HepG2 (cell line): ENCODE measurements at regions not wholly inside any gene's neighbourhood (a gene's known extent, or its start where the extent isn't known, plus 50 kb on each side); places are given as distances from the start of the nearest gene placed in this dataset.

Experiments used
- ATAC-seq: fragments of 200-7000 bp; cut with Tn5 transposase; 3 replicates; pipeline ENCODE4 v1.9.1; 2020; ENCODE audit warnings: mild to moderate bottlenecking, moderate library complexity
- BruUV-seq: library from RNA; stranded (reverse); fragments of 400-500 nt; replicated peaks from 2 replicates; lab custom pipeline; 2021; lab: Mats Ljungman, UMichigan
- CTCF ChIA-PET: fragments of 300-600 bp; formaldehyde crosslinking; extraction: SDS; loops from one replicate; lab custom pipeline; 2021; ENCODE audit warnings: low total read pairs, inconsistent platforms, low intra/inter-chr PET ratio; lab: Yijun Ruan, JAX
- POLR2A ChIA-PET: fragments of 350-600 bp; sonication (Branson Sonifier 250); formaldehyde crosslinking; loops from one replicate; lab custom pipeline; 2020; ENCODE audit warnings: antibody characterized with exemption, inconsistent platforms; lab: Yijun Ruan, JAX
- DNase-seq: peaks from one replicate; pipeline ENCODE4 v3.0.0-alpha.2; 2015; ENCODE audit warnings: low spot score
- FAIRE-seq: peaks from 3 replicates; lab custom pipeline; 2011; peaks lifted over from hg19 to GRCh38; lab: Jason Lieb, UNC
- H2AFZ ChIP-seq: one replicate; pipeline ENCODE4 v1.6.1; 2011; ENCODE audit warnings: low read length, inconsistent platforms
- H3K27ac ChIP-seq: fragments of 300-600 bp; 3 replicates; pipeline ENCODE4 v1.8.0; 2011; ENCODE audit warnings: mixed run types, mild to moderate bottlenecking, mixed read lengths, low read length, inconsistent platforms; ENCODE audit not compliant: insufficient read depth; ENCODE audit errors: extremely low read length
- H3K27me3 ChIP-seq, 2 experiments: fragments of 200-600 bp in 1 of 2; 2 replicates in 1 of 2; 3 replicates in 1 of 2; pipeline versions ENCODE4 v1.6.0 to v1.8.0; 2011; ENCODE audit warnings: low read length in 2 of 2, mild to moderate bottlenecking in 2 of 2, moderate library complexity in 2 of 2, inconsistent platforms in 1 of 2; ENCODE audit not compliant: insufficient read depth in 2 of 2, control insufficient read depth in 1 of 2
- H3K36me3 ChIP-seq, 2 experiments: fragments of 200-600 bp in 1 of 2; replicated peaks in 1 of 2; 2 replicates in 1 of 2; 3 replicates in 1 of 2; pipeline versions ENCODE4 v1.5.1 to v1.8.0; 2011; ENCODE audit warnings: low read length in 2 of 2, inconsistent platforms in 1 of 2; ENCODE audit not compliant: insufficient read depth in 2 of 2, control insufficient read depth in 1 of 2
- H3K4me1 ChIP-seq: 2 replicates; pipeline ENCODE4 v1.5.1; 2012; ENCODE audit warnings: low read length, inconsistent platforms; ENCODE audit not compliant: insufficient read depth
- H3K4me2 ChIP-seq: 2 replicates; pipeline ENCODE4 v1.6.0; 2011; ENCODE audit warnings: low read depth, low read length, inconsistent platforms
- H3K4me3 ChIP-seq, 3 experiments: fragments of 200-600 bp in 1 of 3; sonication (generic), shearing (Covaris generic) in 1 of 3; replicated peaks in 1 of 3; 2 replicates each; pipeline ENCODE4 v1.5.1; 2011 to 2016; ENCODE audit warnings: low read length in 3 of 3, inconsistent platforms in 2 of 3, low read depth in 2 of 3, mild to moderate bottlenecking in 2 of 3, control low read depth in 1 of 3, mixed read lengths in 1 of 3; ENCODE audit not compliant: insufficient read depth in 1 of 3
- H3K79me2 ChIP-seq: one replicate; pipeline ENCODE4 v1.6.1; 2011; ENCODE audit warnings: low read length, inconsistent platforms; ENCODE audit not compliant: insufficient read depth
- H3K9ac ChIP-seq: 2 replicates; pipeline ENCODE4 v1.6.0; 2011; ENCODE audit warnings: mild to moderate bottlenecking, low read depth, low read length, inconsistent platforms; ENCODE audit not compliant: insufficient read depth
- H3K9me3 ChIP-seq: 2 replicates; pipeline ENCODE4 v1.5.1; 2012; ENCODE audit warnings: mild to moderate bottlenecking, low read length
- H4K20me1 ChIP-seq: 2 replicates; pipeline ENCODE4 v1.6.0; 2011; ENCODE audit warnings: inconsistent platforms, mild to moderate bottlenecking, low read length, moderate library complexity; ENCODE audit not compliant: insufficient read depth
- BHLHE40 ChIP-seq: IDR thresholded peaks from 2 replicates; pipeline ENCODE4 v1.6.1; 2011; ENCODE audit warnings: low read length, improper control_type of control experiment
- CC2D1A ChIP-seq: sonication (generic); formaldehyde crosslinking; IDR thresholded peaks from 2 replicates; pipeline ENCODE4 v1.8.1; 2023; ENCODE audit warnings: mild to moderate bottlenecking, missing genetic modification reagents
- IKZF1 ChIP-seq: fragments of 450-650 bp; IDR thresholded peaks from 2 replicates; pipeline ENCODE4 v1.7.1; 2016
- JDP2 ChIP-seq: sonication (generic); formaldehyde crosslinking; IDR thresholded peaks from 2 replicates; pipeline ENCODE4 v1.8.1; 2022; ENCODE audit warnings: missing genetic modification reagents, borderline replicate concordance
- KDM3A ChIP-seq: IDR thresholded peaks from 2 replicates; pipeline ENCODE4 v1.6.1; 2018; ENCODE audit warnings: low read depth, missing compliant biosample characterization
- MEIS2 ChIP-seq: sonication (generic); formaldehyde crosslinking; IDR thresholded peaks from 2 replicates; pipeline ENCODE4 v1.9.0; 2021; ENCODE audit warnings: mild to moderate bottlenecking, missing genetic modification reagents
- ZBTB44 ChIP-seq: sonication (generic); formaldehyde crosslinking; IDR thresholded peaks from 2 replicates; pipeline ENCODE4 v1.4.0; 2020; ENCODE audit warnings: missing genetic modification reagents
- ZFX ChIP-seq: sonication (generic); formaldehyde crosslinking; IDR thresholded peaks from 2 replicates; pipeline ENCODE4 v1.4.0; 2020; ENCODE audit warnings: mild to moderate bottlenecking, low read depth, missing genetic modification reagents, moderate library complexity
- ZHX1 ChIP-seq: sonication (generic); formaldehyde crosslinking; IDR thresholded peaks from 2 replicates; pipeline ENCODE4 v1.8.1; 2022; ENCODE audit warnings: low read depth, mild to moderate bottlenecking, missing genetic modification reagents
- ZNF20 ChIP-seq: sonication (generic); formaldehyde crosslinking; IDR thresholded peaks from 2 replicates; pipeline ENCODE4 v1.4.0; 2020; ENCODE audit warnings: mild to moderate bottlenecking, moderate library complexity, missing genetic modification reagents
- ZNF512 ChIP-seq: sonication (generic); formaldehyde crosslinking; IDR thresholded peaks from 2 replicates; pipeline ENCODE4 v1.4.0; 2020; ENCODE audit warnings: mild to moderate bottlenecking, missing genetic modification reagents
- WGBS: methylation state at CpG from one replicate; pipeline ENCODE4 v1.1.6; 2017; ENCODE audit warnings: low lambda C conversion rate; 5-methylcytosine and 5-hydroxymethylcytosine counted together
- in situ Hi-C: cut with HindIII; loops from 2 replicates; pipeline ENCODE4 v1.10.0; 2017; ENCODE audit warnings: low pct_unique_long_range_greater_than_20kb; ENCODE audit not compliant: extremely low pct_ligation_motif_present
- intact Hi-C: fragments of 100-400 bp; cut with micrococcal nuclease; formaldehyde crosslinking; loops from one replicate; pipeline ENCODE4 v1.10.0; 2022; ENCODE audit not compliant: unreplicated experiment

- BruUV-seq = no TSS peak
- Histone ChIP-seq H3K79me2 (no peaks in the 10 kb centered on the region), H3K4me1 (peaks cover 9% of the 10 kb centered on the region), H3K4me2 (no peak overlapping the region), H3K9ac (no peak overlapping the region), H3K4me3 (no peak overlapping the region), H4K20me1 (no peaks in the 10 kb centered on the region), H3K27me3 (no peaks in the 10 kb centered on the region), H3K27ac (no peak overlapping the region), H3K36me3 (no peaks in the 10 kb centered on the region), H2AFZ (no peak overlapping the region), H3K9me3 (no peaks in the 10 kb centered on the region)
- in situ Hi-C loops = no loop called here
- no peak for TF ChIP-seq ZNF512 (CRISPR knock-in tag)
- TF ChIP-seq ZNF20 (CRISPR knock-in tag) = no peak
- 74% methylated on average over 1 of the region's 1 CpG for WGBS
- ChIA-PET CTCF (interaction anchor here (0.5 kb wide), 1 partner anchor 40 kb away, joined by 3 read pairs; no protein-coding TSS in a partner anchor), POLR2A (no interaction called here)
- intact Hi-C loops = no loop called here
- DNase-seq (no peak), ATAC-seq (no peak), FAIRE-seq (no peak)
These were observed 70.9 kb upstream of the TGFBR2 start for GRCh38 chr3:30535525-30535924.

- no peak for FAIRE-seq
- WGBS = 87% methylated on average over 1 of the region's 1 CpG
- intact Hi-C loops (no loop called here), in situ Hi-C loops (no loop called here)
- Histone ChIP-seq H4K20me1 (no peaks in the 10 kb centered on the region), H3K9ac (no peak overlapping the region), H3K9me3 (no peaks in the 10 kb centered on the region), H2AFZ (no peak overlapping the region), H3K36me3 (no peaks in the 10 kb centered on the region), H3K4me1 (no peaks in the 10 kb centered on the region), H3K4me3 (no peak overlapping the region), H3K4me2 (no peak overlapping the region), H3K27ac (no peak overlapping the region), H3K79me2 (no peaks in the 10 kb centered on the region), H3K27me3 (no peaks in the 10 kb centered on the region)
- POLR2A ChIA-PET = no interaction called here
- ATAC-seq = no peak
- no TSS peak for BruUV-seq
- TF ChIP-seq ZBTB44 (no peak), CC2D1A (CRISPR knock-in tag) (no peak), IKZF1 (no peak), ZFX (CRISPR knock-in tag) (no peak), JDP2 (CRISPR knock-in tag) (no peak), BHLHE40 (no peak), MEIS2 (no peak), ZHX1 (CRISPR knock-in tag) (no peak), KDM3A (CRISPR knock-in tag) (no peak)
- CTCF ChIA-PET = no interaction called here
- DNase-seq = no peak
These were observed 67.6 kb upstream of the TGFBR2 start for GRCh38 chr3:30538791-30539190.
